GM19328 (cell line): ENCODE measurements at regions not wholly inside any gene's neighbourhood (a gene's known extent, or its start where the extent isn't known, plus 50 kb on each side); places are given as distances from the start of the nearest gene placed in this dataset.
"Not testable (repeated sequence)": the region's sequence is repeated elsewhere in the genome, so short reads cannot be mapped to it uniquely, and the experiment has no call there.

ENCODE experiments used
- ATAC-seq: cut with Tn5 transposase; IDR thresholded peaks from one replicate; pipeline ENCODE4 v1.9.1; 2021; ENCODE audit warnings: mild to moderate bottlenecking, moderate library complexity; ENCODE audit not compliant: unreplicated experiment

DNA sequence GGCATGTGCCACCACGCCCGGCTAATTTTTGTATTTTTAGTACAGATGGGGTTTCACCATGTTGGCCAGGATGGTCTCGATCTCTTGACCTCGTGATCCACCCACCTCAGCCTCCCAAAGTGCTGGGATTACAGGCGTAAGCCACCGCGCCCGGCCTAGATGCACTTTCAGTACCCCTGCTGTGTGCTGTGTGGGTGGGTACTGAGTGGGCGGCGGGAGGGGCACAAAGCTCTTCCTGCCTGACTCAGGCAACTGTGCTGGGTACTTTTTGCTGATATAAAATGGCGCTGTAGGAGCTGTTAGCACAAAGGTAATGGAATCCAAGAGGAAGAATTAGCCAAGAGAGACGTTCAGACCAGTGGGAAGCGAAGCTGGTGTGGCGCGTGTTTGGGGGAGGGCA, 79.6 kb upstream of the HES1 start:
- not testable (repeated sequence) for ATAC-seq

DNA sequence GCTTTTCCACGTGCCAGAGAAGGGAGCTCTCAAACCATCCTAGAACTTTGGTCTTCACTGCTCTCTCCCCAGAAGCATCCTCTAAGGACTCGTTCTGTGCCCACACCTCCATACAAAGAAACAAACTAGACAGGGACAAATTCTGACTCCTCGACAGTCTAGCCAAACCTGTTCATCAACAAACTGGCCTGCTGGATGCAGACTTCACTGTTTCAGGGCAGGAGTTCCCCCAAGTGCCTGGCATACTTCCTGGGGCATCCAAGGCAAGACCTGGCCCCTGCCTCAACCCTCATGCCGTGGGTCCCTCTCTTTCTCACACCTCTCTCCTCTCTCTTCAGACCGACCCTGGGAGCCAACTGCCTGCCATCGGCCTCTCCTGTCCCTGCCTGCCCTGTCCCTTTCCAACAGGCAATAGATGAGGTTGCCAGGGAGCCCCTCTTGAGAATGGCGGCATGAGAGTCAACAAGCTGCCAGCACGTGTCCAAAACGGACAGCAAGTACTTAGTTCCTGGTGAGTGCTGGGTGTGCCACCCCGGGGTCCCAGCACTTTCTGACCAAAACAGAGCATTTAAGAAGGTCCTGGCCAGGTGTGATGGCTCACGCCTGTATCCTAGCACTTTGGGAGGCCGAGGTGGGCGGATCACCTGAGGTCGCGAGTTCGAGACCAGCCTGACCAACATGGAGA, 79.1 kb upstream of the HES1 start:
- no peak for ATAC-seq

DNA sequence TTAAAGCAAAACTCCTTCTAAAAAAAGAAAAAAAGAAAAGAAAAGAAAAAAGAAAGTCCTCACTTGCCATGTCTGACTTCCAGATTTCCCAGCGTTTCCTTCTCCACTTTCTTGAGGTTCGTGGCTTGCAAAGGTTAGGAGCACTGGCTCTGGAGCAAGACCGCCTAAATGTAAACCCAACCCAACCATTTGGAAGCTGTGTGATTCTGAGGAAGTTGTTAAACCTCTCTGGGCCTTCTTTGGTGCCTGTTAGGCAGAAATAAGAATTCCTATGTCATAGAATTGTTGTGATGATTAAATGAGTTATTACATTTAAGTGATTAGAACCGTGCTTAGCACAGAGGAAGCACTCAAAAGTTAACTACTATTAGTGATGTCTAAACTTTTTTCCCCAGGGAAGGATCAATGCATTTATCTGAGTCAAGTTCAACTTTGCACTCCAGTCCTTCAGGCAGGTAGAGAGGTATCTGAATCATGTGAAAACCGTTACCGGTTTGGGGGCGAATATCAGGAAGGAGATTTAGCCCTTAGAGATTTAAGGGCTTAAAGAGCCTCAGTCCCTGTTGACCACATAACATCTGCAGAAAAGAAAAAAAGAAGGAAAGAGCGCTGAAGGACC, 78.3 kb upstream of the HES1 start:
- ATAC-seq, result no peak

DNA sequence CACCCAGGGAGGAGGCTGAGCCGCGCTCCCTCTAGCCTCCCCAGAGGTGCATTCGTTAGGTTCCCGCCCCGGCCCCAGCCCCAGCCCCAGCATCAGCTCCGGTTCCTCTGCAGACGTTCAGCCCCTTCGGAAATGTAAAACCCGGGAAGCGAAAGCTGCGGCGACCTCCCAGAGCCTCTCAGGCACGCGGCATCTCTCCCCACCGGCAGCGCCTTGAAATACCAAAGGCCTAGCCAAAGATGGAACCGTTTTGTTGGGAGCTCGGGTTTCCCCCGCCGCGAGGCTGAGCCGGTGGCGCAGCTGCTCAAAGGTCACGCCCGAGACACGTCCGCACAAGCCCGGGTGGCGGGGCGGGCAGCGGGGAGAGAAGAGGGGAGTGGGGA, 77.8 kb upstream of the HES1 start:
- ATAC-seq, result no peak

DNA sequence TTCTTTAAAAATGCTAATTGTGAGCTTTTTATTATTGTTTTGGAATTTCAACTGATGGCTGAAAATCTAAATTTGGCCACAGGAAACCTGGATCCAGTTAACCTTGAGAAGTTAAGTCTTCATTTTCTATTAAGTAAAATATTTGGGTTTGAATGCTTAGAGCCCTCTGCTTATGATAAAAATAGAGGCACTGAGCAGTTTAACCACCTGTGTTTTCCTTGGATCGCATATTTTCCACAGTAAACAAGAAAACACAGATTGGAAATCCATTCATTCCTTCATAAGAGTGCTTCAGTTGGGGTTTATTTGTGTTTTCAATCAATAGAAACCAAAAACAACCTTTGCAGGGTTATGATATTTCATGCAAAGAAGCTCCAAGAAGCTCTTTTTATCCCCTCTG, 77.2 kb upstream of the HES1 start:
- no peak for ATAC-seq

DNA sequence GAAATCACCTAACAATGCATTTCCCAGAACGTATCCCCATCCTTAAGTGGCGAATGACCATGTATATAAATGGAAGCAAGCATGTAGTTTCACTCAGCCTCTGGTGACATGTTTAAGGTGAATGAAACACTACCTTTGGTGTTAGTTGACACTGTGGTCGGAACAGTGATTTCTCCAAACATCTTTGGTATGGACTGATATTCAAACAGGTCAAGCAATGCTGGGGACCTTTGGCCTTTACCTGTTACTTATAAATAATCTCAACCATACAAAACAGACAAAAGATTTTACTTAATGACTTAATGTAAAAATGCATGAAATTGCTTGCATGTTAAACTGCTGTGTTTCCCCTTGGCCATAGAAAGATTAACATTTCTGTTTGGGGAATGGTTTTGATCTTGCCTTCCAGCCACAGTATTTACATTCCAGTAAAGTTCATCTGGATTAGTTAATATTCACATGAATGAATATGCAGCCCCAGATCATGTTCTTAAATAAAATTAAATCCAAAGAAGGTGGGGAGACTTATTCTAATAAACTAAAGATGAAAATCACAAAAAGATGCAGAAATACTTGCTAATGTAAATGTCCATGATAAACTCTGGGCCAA, 74.4 kb upstream of the HES1 start:
- no peak for ATAC-seq

DNA sequence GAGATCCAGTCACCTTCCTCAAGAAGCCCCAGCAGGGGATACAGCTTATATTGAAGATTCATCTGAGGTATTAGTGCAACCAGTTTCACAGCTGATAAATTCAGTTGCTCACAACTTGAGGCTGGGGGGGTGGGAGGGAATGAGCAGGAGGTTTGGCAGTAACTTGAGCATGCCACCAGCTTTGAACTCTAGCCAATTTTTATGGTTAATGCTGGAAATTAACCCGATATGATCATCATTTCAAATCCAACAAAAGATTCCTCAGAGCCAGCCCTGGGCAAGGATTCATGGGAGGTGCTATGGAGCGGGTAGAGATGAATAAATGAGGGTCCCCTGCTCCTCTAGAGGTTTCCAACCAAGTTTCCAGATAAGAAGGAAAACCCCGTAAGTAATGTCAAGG, 73.1 kb upstream of the HES1 start:
- ATAC-seq, result no peak

DNA sequence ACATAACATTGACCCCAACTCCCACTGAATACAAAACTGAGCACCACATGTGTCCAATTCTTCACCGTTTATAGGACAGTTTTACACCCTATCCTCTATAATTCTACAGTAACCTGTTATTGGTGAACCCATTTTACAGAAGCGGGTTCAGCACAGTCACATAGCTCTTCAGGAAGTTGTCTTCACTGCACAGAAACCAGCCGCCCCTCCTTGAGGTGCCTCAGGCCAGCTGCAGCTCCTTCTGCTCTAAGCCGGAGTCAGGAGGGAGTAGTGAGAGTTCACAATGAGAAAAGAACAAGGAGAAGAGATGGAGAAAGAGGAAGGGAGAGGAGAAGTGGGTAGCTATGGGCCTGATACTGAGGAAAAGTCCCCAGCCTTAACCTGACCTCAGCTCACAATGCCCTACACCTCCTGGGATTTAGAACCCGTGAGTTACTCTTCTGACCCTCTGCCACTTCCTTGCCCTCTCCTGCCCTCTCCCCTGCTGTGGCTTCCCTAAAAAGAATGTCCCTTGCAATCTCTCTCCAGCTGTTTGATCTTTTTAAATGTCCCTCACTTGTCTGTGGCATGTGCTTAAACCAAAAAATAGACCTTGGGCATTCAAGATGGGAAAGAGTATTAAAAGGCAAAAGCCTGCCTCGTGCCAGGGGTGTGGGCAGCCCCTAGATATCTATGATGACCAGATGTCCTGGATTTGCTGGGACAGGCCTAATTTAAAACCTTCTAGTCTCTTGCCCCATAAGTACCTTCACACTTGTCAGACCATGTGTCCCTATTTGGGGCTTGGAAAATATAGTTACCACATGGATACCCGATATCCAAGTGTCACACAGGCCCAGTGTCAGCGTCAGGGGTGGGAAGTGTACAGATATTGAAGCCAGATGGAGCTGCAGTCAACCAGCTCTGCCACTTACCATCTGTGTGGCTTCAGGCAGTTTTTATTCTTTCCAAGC, 71.3 kb upstream of the HES1 start:
- no peak for ATAC-seq

DNA sequence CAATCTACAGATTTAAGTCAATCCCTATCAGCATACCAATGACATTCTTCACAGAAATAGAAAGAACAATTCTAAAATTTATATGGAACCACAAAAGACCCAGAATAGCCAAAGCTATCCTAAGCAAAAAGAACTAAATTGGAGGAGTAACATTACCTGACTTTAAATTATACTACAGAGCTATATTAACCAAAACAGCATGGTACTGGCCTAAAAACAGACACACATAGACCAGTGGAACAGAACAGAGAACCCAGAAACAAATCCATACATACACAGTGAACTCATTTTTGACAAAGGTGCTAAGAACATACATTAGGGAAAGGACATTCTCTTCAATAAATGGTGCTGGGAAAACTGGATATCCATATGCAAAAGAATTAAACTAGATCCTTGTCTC, 68.6 kb upstream of the HES1 start:
- ATAC-seq, result not testable (repeated sequence)

DNA sequence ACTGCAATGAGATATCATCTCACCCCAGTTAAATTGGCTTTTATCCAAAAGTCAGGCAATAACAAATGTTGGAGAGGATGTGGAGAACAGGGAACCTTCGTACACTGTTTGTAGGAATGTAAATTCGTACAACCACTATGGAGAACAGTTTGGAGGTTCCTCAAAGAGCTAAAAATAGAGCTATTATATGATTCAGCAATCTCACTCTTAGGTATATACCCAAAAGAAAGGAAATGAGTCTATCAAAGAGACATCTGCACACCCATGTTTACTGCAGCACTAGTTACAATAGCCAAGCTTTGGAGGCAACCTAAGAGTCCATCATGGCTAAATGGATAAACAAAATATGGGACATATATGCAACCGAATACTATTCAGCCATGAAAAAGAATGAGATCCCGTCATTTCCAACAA, 68.0 kb upstream of the HES1 start:
- no peak for ATAC-seq

DNA sequence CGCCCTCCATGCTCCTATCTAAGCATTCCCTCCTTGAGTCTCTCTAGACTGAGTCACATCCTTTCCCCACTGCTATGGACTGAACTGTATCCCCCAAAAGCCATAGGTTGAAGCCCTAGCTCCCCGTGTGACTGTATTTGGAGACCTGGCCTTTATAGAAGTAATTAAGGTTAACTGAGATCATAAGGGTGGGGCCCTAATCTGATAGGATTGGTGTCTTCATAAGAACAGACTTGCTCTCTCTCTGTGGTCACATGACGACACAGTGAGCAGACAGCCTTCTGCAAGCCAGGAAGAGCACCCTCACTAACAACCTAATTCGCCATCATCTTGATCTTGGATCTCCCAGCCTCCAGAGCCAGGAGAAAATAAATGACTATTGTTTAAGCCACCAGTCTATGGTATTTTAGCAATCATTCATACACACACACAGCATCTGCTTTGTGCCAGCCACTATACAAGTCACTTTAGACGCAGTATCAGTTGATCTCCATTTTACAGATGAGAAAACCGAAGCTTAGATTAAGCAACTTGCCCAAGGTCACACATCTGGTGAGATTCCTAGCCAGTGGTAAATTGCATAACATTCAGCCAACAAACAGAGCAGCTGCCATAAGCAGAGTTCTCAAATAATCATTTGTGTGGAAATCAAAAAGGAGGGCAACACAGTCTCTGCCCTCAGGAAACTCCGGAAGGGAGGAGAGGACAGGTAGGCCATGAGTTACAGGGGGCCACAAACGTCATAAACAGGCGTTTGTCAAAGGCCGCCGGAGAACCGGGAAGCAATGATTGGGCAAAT, 66.3 kb upstream of the HES1 start:
- no peak for ATAC-seq

DNA sequence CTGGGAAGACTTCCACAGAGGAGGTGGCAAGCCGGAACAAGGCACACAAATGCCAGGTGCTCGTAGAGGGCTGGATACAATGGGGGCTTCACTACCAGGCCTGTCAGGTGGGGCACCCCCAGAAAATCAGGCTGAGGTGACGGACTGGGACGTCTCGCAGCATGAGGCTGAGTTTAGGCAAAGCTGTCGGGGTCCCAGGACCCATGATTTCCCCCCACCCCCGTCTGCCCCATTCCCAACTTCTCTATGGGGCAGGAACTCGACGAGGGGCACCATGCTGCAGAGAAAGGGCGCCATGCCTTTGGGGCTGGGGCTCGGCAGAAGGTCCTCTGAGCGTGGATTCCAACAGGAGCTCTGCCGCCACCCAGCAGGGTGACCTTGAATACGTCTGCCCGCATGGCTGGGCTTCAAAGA, 65.7 kb upstream of the HES1 start:
- ATAC-seq, result no peak

DNA sequence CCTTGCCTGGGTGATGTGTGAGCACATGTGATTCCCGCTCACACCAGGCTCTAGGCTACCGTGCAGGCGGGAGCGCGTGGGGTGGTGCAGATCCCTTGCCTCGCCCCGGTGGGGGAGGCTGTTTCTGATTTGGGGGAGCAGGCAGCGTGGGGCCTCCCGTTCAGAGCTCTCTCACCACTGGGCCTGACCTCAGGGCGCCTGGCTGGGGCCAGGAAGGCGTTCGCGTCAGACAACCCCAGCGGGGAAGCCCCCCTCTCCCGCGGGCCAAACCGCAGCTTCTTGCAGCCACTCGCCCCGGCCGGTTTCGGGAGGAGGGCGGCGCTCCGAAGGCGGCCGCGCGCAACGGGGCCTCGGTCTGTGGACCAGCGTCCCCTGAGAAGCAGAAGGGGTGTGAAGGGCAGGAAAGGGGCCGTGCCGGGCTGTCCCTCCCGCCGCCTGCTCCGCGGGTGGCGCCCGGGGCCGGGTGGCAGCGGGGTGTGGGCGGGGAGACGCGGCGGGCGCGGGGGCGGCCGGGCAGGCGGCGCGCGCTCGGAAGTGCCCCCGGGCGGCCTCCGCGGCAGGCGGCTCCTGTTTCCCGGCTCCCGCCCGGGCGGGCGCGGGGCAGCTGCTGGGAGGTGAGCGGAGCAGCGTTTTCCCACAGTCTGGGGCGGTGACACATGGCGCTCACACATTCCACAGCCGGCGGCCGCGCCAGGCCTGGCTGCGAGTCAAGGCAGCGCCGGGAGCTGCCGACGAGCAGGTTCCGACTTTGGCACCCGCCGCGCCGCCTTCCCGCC, 65.1 kb upstream of the HES1 start:
- ATAC-seq, result peak; percentile 93

DNA sequence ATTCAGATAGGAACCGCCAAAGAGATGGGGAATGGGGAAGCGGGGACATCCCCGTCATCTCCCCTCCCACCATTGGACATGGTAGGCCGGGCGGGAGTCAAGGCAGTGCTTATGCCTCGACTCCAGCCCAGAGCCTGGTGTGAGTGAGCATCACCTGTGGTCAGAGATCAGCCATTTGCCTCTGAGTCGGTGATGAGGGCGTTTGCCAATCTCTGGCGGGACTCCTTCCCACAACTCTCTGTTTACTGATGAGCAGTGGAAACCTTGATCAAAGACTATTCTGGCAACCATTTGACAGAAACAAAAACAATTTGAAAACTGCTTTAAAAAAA, 63.9 kb upstream of the HES1 start:
- no peak for ATAC-seq

DNA sequence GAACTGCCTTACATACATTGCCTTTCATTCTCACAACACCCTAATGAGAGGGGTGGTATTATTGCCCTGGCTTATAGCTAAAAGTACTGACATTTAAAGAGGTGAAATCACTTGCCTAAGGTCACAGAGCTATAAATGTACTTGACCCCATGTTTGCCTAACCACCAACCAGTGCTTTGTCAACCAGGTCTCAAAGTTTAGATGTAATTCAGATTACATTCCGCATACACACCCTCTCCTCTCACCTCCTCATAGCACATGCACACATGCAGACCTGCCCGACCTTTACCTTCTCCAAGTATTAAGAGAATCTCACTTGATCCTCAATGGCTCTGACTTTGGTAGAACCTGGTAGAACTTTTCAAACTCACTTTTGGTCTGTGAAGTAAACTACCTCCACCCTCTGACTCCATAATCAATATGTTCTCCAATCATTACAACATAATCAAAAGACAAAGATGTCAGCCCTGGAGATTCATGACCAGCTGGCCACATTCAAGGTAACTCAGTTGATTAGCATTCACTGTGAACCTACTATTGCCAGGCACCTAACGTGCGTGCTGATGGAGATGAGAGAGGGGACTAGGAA, 63.2 kb upstream of the HES1 start:
- ATAC-seq, result no peak

DNA sequence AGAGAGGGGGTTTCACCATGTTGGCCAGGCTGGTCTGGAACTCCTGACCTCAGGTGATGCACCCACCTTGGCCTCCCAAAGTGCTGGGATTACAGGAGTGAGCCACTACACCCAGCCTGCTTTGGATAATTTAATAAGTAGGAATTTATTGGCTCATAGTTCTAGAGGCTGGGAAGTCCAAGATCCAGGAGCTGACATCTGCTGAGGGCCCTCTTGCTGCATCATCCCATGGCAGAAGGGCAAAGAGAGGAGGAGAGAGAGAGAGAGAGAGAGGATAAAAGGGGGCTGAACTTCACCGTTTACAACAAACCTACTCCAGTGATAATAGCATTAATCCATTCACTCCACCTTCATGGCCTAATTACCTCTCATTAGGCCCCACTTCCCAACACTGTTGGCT, 62.0 kb upstream of the HES1 start:
- no peak for ATAC-seq

DNA sequence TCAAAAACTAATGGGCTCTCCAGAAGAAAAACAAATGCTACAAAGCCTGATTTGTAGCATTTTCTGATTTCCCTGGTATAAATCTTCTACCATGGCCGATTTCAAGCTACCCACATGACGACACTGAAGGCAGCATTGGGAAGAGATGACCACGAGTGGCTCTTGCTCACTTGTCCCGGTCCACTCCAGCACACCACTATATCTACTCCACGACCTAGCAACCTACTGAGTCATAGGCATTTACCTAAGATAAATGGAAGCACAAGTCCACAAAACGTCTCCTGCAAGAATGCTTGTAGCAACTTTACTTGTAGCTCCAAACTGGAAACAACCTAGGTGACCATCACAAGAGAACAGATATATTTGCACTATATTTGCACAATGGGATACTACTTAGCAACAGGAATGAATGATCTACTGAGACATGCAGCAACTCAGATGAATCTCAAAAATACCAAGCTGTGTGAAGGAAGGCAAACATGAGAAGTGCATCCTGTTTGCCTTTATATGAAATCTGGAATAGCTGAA, 60.8 kb upstream of the HES1 start:
- ATAC-seq, result no peak

DNA sequence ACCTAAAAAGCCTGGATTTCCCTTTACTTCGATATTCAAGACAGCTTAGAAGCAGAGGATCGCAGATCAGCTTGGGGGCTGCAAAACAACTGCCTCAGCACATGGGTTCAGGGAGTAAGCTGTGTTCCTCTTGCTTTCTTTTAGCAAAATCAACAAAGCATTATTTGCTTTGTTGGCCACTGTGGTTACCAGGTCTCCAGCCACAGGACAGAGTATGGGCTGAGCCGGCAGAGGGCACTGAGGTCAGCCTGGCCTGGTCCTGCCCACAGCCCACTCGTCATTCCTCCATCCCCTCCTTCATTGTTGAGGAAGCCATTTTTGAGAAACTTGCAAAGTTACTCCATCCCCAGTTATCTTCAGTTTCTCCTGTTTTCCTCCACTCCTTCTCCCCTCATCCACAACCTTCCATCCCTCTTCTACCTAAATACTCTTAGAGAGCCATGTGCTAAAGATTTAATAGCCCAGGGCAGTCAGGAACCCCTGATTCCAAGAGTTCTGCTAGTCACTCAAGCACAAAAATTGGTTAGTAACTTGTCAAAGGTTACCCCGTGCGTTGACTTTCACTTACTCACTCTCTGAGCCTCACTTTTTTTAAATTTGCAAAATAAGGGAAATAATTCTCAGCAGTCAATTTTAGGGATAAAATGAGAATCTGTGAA, 60.0 kb upstream of the HES1 start:
- ATAC-seq, result no peak

DNA sequence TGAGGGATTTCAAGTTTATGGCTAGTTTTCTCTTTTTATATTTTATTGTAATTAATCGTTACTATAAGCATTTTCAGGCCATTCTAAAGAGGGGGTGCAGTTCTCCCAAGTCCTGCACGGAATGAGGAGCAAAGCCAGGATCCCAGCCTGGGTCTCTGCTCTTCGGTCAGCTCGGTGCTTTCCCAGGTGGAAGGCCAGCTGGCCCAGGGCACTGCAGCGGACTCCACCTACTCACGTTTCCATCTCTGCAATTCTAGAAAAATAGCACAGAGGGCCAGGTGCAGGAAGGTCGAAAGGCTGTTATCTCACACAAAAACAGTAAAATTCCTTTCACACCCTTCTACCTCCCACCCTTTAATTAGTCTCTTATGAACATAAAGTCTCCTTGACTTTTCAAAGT, 59.5 kb upstream of the HES1 start:
- ATAC-seq, result no peak
